Testis (tissue), 2 donors: ENCODE measurements at regions not wholly inside any gene's neighbourhood (a gene's known extent, or its start where the extent isn't known, plus 50 kb on each side); places are given as distances from the start of the nearest gene placed in this dataset.

ENCODE experiments used
- POLR2A ChIP-seq: fragments of 450-650 bp; IDR thresholded peaks from one replicate; pipeline ENCODE4 v1.6.1; 2017; ENCODE audit warnings: antibody characterized with exemption, mild to moderate bottlenecking, moderate library complexity
- TF ChIP-seq, protein P1 (sequence below), 3 experiments: fragments of 450-650 bp in 2 of 3; fragments of 200-600 bp in 1 of 3; sonication (generic) in 1 of 3; IDR thresholded peaks; one replicate each; pipeline ENCODE4 v1.5.1; 2016 to 2019; ENCODE audit warnings: antibody characterized with exemption in 3 of 3, mild to moderate bottlenecking in 2 of 3, moderate library complexity in 1 of 3

DNA sequence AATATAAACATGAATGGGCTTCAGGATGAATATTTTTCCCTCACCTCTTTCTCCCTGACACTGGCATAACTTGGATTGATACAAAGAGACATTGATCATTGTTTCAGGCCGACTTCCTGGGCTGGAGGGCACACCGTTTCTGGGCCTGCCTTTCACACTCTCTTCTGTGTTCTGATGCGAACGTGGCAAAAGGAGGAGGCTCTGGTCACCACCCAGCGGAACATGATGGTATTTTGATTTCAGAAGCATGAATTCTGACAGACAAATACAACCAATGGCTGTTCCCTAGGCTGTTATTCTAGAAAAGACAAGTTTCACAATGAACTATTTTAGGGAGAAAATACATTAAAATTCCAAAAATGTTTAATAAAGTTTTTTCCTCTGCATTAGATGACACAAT lies 534.5 kb upstream of the MKI67 start:
- TF ChIP-seq, protein P1, sequence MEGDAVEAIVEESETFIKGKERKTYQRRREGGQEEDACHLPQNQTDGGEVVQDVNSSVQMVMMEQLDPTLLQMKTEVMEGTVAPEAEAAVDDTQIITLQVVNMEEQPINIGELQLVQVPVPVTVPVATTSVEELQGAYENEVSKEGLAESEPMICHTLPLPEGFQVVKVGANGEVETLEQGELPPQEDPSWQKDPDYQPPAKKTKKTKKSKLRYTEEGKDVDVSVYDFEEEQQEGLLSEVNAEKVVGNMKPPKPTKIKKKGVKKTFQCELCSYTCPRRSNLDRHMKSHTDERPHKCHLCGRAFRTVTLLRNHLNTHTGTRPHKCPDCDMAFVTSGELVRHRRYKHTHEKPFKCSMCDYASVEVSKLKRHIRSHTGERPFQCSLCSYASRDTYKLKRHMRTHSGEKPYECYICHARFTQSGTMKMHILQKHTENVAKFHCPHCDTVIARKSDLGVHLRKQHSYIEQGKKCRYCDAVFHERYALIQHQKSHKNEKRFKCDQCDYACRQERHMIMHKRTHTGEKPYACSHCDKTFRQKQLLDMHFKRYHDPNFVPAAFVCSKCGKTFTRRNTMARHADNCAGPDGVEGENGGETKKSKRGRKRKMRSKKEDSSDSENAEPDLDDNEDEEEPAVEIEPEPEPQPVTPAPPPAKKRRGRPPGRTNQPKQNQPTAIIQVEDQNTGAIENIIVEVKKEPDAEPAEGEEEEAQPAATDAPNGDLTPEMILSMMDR (IDR thresholded peaks at IDR 0.05) = no peak
- TF ChIP-seq POLR2A = no peak
